Sigmoid colon (tissue), 6 donors: ENCODE measurements at regions not wholly inside any gene's neighbourhood (a gene's known extent, or its start where the extent isn't known, plus 50 kb on each side); places are given as distances from the start of the nearest gene placed in this dataset.

Experiments
- DNase-seq: peaks from one replicate; pipeline ENCODE4 v3.0.0-alpha.2; 2019
- H3K27ac ChIP-seq, 4 donors: fragments of 200-600 bp; sonication (generic); one replicate each; pipeline ENCODE4 v1.5.1; 2016 to 2019; ENCODE audit warnings: mild to moderate bottlenecking in 1 of 4
- H3K27me3 ChIP-seq, 3 donors: fragments of 200-600 bp; sonication (generic); one replicate each; pipeline ENCODE4 v1.5.1; 2019; ENCODE audit warnings: mild to moderate bottlenecking in 1 of 3
- H3K36me3 ChIP-seq, 4 donors: fragments of 200-600 bp; sonication (generic); one replicate each; pipeline ENCODE4 v1.5.1; 2016 to 2019
- H3K4me1 ChIP-seq, 4 donors: fragments of 200-600 bp; sonication (generic); one replicate each; pipeline ENCODE4 v1.5.1; 2017 to 2019
- H3K4me3 ChIP-seq, 4 donors: fragments of 200-600 bp; sonication (generic); one replicate each; pipeline ENCODE4 v1.5.1; 2017 to 2019; ENCODE audit warnings: mild to moderate bottlenecking in 2 of 4, moderate library complexity in 1 of 4
- H3K9me3 ChIP-seq, 4 donors: fragments of 200-600 bp in 3 of 4; sonication (generic) in 3 of 4; one replicate each; pipeline versions ENCODE4 v1.5.1 to v1.6.1; 2013 to 2019
- EP300 ChIP-seq, 4 donors: sonication (generic); formaldehyde crosslinking; IDR thresholded peaks; one replicate each; pipeline ENCODE4 v1.6.1; 2017; ENCODE audit warnings: antibody characterized with exemption in 4 of 4
- POLR2A ChIP-seq, 2 donors: fragments of 450-650 bp; IDR thresholded peaks; one replicate each; pipeline ENCODE4 v1.6.1; 2016; ENCODE audit warnings: antibody characterized with exemption in 2 of 2, mild to moderate bottlenecking in 2 of 2, moderate library complexity in 2 of 2
- POLR2AphosphoS5 ChIP-seq, 4 donors: sonication (generic); formaldehyde crosslinking; IDR thresholded peaks; one replicate each; pipeline ENCODE4 v1.6.1; 2017; ENCODE audit warnings: antibody characterized with exemption in 4 of 4
- WGBS, 2 donors: extraction: QIAGEN DNeasy Blood & Tissue Kit; methylation state at CpG; one replicate each; pipeline ENCODE4 v1.1.7; 2013; 5-methylcytosine and 5-hydroxymethylcytosine counted together
- intact Hi-C: fragments of 100-400 bp; cut with DNase I; formaldehyde crosslinking; loops from one replicate; pipeline ENCODE4 v1.15.1; 2023
- TF ChIP-seq, protein P1 (sequence below), 4 experiments: fragments of 450-650 bp in 3 of 4; fragments of 200-600 bp in 1 of 4; IDR thresholded peaks; one replicate each; pipeline ENCODE4 v1.5.1; 2016 to 2019; ENCODE audit warnings: antibody characterized with exemption in 4 of 4, mild to moderate bottlenecking in 3 of 4, moderate library complexity in 2 of 4
- donor health status: healthy with polysubstance abuse.
- donor health status: healthy.

DNA sequence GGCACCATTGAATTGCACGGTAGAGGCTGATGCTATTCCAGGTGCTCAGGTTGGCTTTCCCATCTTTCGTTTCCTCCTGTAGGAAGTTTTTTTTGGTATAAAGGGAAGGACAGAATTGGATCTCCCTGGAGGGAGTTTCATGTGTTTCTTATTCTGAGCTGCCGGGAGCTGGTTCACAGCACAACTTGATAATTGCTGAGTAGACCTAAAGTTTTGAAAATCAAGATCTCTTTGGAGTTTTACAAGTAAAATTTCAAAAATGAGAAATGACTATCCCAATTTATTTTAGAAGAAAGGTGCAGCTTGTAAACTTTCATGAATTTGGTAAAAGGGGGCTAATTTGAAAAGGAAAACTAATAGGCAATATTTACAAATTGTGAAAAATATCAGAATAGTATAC is 125.2 kb upstream of the ESR1 start:
- Histone ChIP-seq H3K36me3 (no peaks in the 10 kb centered on the region), H3K4me3 (no peak overlapping the region), H3K27me3 (no peaks in the 10 kb centered on the region), H3K4me1 (no peaks in the 10 kb centered on the region), H3K27ac (peak overlapping the region in 2 of 4 donors; percentile 31 to 43), H3K9me3 (no peaks in the 10 kb centered on the region)
- no peak for DNase-seq
- intact Hi-C loops = no loop called here
- WGBS, 2 donors = 65 to 75% methylated on average over 3 of the region's 3 CpGs
- TF ChIP-seq EP300 (IDR thresholded peaks at IDR 0.05) = no peak
- TF ChIP-seq POLR2A (IDR thresholded peaks at IDR 0.05) = no peak
- TF ChIP-seq, protein P1, sequence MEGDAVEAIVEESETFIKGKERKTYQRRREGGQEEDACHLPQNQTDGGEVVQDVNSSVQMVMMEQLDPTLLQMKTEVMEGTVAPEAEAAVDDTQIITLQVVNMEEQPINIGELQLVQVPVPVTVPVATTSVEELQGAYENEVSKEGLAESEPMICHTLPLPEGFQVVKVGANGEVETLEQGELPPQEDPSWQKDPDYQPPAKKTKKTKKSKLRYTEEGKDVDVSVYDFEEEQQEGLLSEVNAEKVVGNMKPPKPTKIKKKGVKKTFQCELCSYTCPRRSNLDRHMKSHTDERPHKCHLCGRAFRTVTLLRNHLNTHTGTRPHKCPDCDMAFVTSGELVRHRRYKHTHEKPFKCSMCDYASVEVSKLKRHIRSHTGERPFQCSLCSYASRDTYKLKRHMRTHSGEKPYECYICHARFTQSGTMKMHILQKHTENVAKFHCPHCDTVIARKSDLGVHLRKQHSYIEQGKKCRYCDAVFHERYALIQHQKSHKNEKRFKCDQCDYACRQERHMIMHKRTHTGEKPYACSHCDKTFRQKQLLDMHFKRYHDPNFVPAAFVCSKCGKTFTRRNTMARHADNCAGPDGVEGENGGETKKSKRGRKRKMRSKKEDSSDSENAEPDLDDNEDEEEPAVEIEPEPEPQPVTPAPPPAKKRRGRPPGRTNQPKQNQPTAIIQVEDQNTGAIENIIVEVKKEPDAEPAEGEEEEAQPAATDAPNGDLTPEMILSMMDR (IDR thresholded peaks at IDR 0.05) = no peak
- no peak for TF ChIP-seq POLR2AphosphoS5 (IDR thresholded peaks at IDR 0.05)

- Histone ChIP-seq H3K4me1 (no peaks in the 10 kb centered on the region), H3K27me3 (no peaks in the 10 kb centered on the region), H3K4me3 (no peak overlapping the region), H3K27ac (no peak overlapping the region), H3K9me3 (no peaks in the 10 kb centered on the region), H3K36me3 (no peaks in the 10 kb centered on the region)
- TF ChIP-seq POLR2A (IDR thresholded peaks at IDR 0.05) = no peak
- no peak for TF ChIP-seq POLR2AphosphoS5 (IDR thresholded peaks at IDR 0.05)
- no peak for TF ChIP-seq EP300 (IDR thresholded peaks at IDR 0.05)
- TF ChIP-seq, protein P1 (IDR thresholded peaks at IDR 0.05) = no peak
- intact Hi-C loops = no loop called here
- DNase-seq = no peak
- 35 to 59% methylated on average over 3 of the region's 3 CpGs for WGBS, 2 donors
Observed at GRCh38 chr6:151682922-151683321, 124.6 kb upstream of the ESR1 start.

- Histone ChIP-seq H3K27ac (no peak overlapping the region), H3K4me1 (no peaks in the 10 kb centered on the region), H3K9me3 (no peaks in the 10 kb centered on the region), H3K36me3 (no peaks in the 10 kb centered on the region), H3K27me3 (no peaks in the 10 kb centered on the region), H3K4me3 (no peak overlapping the region)
- no peak for DNase-seq
- TF ChIP-seq, protein P1 (IDR thresholded peaks at IDR 0.05) = no peak
- TF ChIP-seq POLR2AphosphoS5 (IDR thresholded peaks at IDR 0.05) (no peak), POLR2A (IDR thresholded peaks at IDR 0.05) (no peak), EP300 (IDR thresholded peaks at IDR 0.05) (no peak)
- WGBS, 2 donors = 85 to 93% methylated on average over 1 of the region's 1 CpG
- intact Hi-C loops = no loop called here
Observed at GRCh38 chr6:151683381-151683780, 124.1 kb upstream of the ESR1 start.

DNA sequence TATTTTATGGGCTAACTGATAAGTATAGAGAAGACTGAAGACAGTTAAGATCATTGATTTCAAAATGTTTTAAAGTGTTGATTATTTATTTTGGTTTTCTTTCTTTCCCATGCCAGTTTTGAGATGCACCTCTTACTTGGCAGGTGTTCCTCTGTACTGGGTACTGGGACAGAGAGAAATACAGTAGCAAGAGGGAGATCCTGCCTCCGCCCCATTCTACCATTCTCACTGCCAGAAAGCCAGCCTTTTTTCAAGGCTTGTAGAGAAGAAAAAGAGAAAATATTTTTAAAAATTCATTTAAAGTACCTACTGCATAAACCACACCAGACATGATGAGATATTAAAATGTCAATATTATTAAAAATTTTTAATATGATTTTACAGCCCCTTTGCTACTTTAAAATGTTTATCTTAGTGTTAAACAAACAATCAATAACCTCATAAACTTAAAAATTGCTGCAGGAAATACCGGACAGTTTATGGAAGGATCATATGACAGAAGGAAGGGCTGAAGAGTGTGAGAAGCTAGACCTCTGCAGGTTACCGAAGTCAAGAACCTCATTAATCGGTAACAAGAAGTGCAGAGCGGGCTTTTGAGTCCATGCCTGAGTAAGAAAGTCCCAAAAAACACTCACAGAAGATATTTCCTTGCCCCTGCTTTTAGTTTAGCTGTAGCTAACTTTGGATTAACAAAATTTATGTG is 117.8 kb upstream of the ESR1 start:
- H3K4me3 ChIP-seq = no peak overlapping the region
- peak overlapping the region in 1 of 4 donors; percentile 32 for H3K27ac ChIP-seq
- H3K27me3 ChIP-seq = no peaks in the 10 kb centered on the region
- H3K9me3 ChIP-seq = no peaks in the 10 kb centered on the region
- 51 to 64% methylated on average over 5 of the region's 5 CpGs for WGBS, 2 donors
- TF ChIP-seq EP300 (IDR thresholded peaks at IDR 0.05) = no peak
- TF ChIP-seq POLR2AphosphoS5 (IDR thresholded peaks at IDR 0.05) = no peak
- TF ChIP-seq POLR2A (IDR thresholded peaks at IDR 0.05) = no peak
- TF ChIP-seq, protein P1 (IDR thresholded peaks at IDR 0.05) = no peak
- H3K36me3 ChIP-seq = no peaks in the 10 kb centered on the region
- intact Hi-C loops = no loop called here
- DNase-seq = no peak
- no peaks in the 10 kb centered on the region for H3K4me1 ChIP-seq

GRCh38 chr6:151690303-151690702 is 117.2 kb upstream of the ESR1 start:
- no peak for DNase-seq
- no peaks in the 10 kb centered on the region for H3K4me1 ChIP-seq
- intact Hi-C loops = no loop called here
- no peaks in the 10 kb centered on the region for H3K27me3 ChIP-seq
- TF ChIP-seq EP300 (IDR thresholded peaks at IDR 0.05) = no peak
- peak in 1 of 4 donors; percentile 54 for TF ChIP-seq POLR2AphosphoS5 (IDR thresholded peaks at IDR 0.05)
- peak overlapping the region; percentile 32 to 60 (median 50) for H3K27ac ChIP-seq
- peak overlapping the region in 3 of 4 donors; percentile 0 to 23 (median 15) for H3K4me3 ChIP-seq
- 40 to 81% methylated on average over 4 of the region's 4 CpGs for WGBS, 2 donors
- H3K9me3 ChIP-seq = no peaks in the 10 kb centered on the region
- no peaks in the 10 kb centered on the region for H3K36me3 ChIP-seq
